K562 (cell line): ENCODE measurements at regions not wholly inside any gene's neighbourhood (a gene's known extent, or its start where the extent isn't known, plus 50 kb on each side); places are given as distances from the start of the nearest gene placed in this dataset.
"Not testable (repeated sequence)": the region's sequence is repeated elsewhere in the genome, so short reads cannot be mapped to it uniquely, and the experiment has no call there.

Experiments
- ATAC-seq: fragments of 200-7000 bp; cut with Tn5 transposase; 3 replicates; pipeline ENCODE4 v1.9.1; 2020; ENCODE audit warnings: moderate library complexity
- BruUV-seq: library from RNA; stranded (reverse); fragments of 400-500 nt; replicated peaks from 2 replicates; lab custom pipeline; 2021; lab: Mats Ljungman, UMichigan
- CTCF ChIA-PET: fragments of 300-600 bp; formaldehyde crosslinking; extraction: SDS; loops from one replicate; lab custom pipeline; 2021; ENCODE audit warnings: low intra/inter-chr PET ratio; lab: Yijun Ruan, JAX
- POLR2A ChIA-PET: fragments of 300-600, 350-650 bp; sonication (Branson Sonifier 250); formaldehyde crosslinking; extraction: SDS; loops from one replicate; lab custom pipeline; 2021; ENCODE audit warnings: antibody characterized with exemption, inconsistent platforms; lab: Yijun Ruan, JAX
- DNase-seq, 4 experiments: peaks; one replicate each; pipeline versions ENCODE4 v3.0.0 to v3.0.0-alpha.2; 2011 to 2018; ENCODE audit warnings: low spot score in 3 of 4, mixed read lengths in 3 of 4; ENCODE audit errors: extremely low read depth in 1 of 4
- FAIRE-seq: peaks from 2 replicates; lab custom pipeline; 2011; peaks lifted over from hg19 to GRCh38; lab: Jason Lieb, UNC
- H2AFZ ChIP-seq: 2 replicates; pipeline ENCODE4 v1.6.0; 2011; ENCODE audit warnings: low read depth, low read length, control low read depth, inconsistent platforms
- H3K27ac ChIP-seq: fragments of 200-600 bp; 3 replicates; pipeline ENCODE4 v1.8.0; 2011; ENCODE audit warnings: low read depth, mild to moderate bottlenecking, control low read depth, inconsistent platforms, low read length, moderate library complexity, mixed read lengths; ENCODE audit errors: extremely low read depth
- H3K27me3 ChIP-seq, 2 experiments: fragments of 300-600 bp in 1 of 2; 2 replicates in 1 of 2; 3 replicates in 1 of 2; pipeline versions ENCODE4 v1.6.0 to v1.8.0; 2011; ENCODE audit warnings: inconsistent platforms in 2 of 2, low read length in 2 of 2, mild to moderate bottlenecking in 1 of 2, mixed read lengths in 1 of 2, moderate library complexity in 1 of 2; ENCODE audit not compliant: control insufficient read depth in 2 of 2, insufficient read depth in 2 of 2
- H3K36me3 ChIP-seq: fragments of 300-600 bp; 3 replicates; pipeline ENCODE4 v1.8.0; 2011; ENCODE audit warnings: mild to moderate bottlenecking, low read length, inconsistent platforms; ENCODE audit not compliant: control insufficient read depth, insufficient read depth
- H3K4me1 ChIP-seq, 2 experiments: fragments of 200-600 bp in 1 of 2; replicated peaks in 1 of 2; 2 replicates in 1 of 2; 3 replicates in 1 of 2; pipeline versions ENCODE4 v1.5.1 to v1.8.0; 2011; ENCODE audit warnings: inconsistent platforms in 2 of 2, low read length in 2 of 2, mild to moderate bottlenecking in 1 of 2, mixed read lengths in 1 of 2, moderate library complexity in 1 of 2; ENCODE audit not compliant: control insufficient read depth in 2 of 2, insufficient read depth in 2 of 2
- H3K4me2 ChIP-seq: 2 replicates; pipeline ENCODE4 v1.6.1; 2011; ENCODE audit warnings: low read length, control low read depth, inconsistent platforms, mixed read lengths; ENCODE audit not compliant: insufficient read depth
- H3K4me3 ChIP-seq: fragments of 200-600 bp; sonication (generic), shearing (Covaris generic); 2 replicates; pipeline ENCODE4 v1.5.1; 2016; ENCODE audit warnings: control low read depth, inconsistent platforms
- H3K79me2 ChIP-seq: fragments of 200-600 bp; 3 replicates; pipeline ENCODE4 v1.8.0; 2011; ENCODE audit warnings: low read length, inconsistent platforms; ENCODE audit not compliant: control insufficient read depth, insufficient read depth
- H3K9ac ChIP-seq, 2 experiments: 2 replicates each; pipeline versions ENCODE4 v1.6.0 to v1.6.1; 2011; ENCODE audit warnings: low read depth in 2 of 2, low read length in 2 of 2, control low read depth in 1 of 2, inconsistent platforms in 1 of 2, mild to moderate bottlenecking in 1 of 2, mixed read lengths in 1 of 2; ENCODE audit not compliant: insufficient read depth in 1 of 2
- H3K9me1 ChIP-seq: one replicate; pipeline ENCODE4 v1.6.0; 2011; ENCODE audit warnings: inconsistent platforms, mild to moderate bottlenecking, low read length, moderate library complexity; ENCODE audit not compliant: control insufficient read depth, insufficient read depth
- H3K9me3 ChIP-seq: replicated peaks from 2 replicates; pipeline ENCODE4 v1.5.1; 2011; ENCODE audit warnings: low read depth, low read length, inconsistent platforms; ENCODE audit not compliant: control insufficient read depth, insufficient read depth
- H4K20me1 ChIP-seq: replicated peaks from 2 replicates; pipeline ENCODE4 v1.6.1; 2011; ENCODE audit warnings: low read length, inconsistent platforms, mixed read lengths; ENCODE audit not compliant: control insufficient read depth, insufficient read depth
- CXXC5 ChIP-seq: fragments of 250-450 bp; sonication (Bioruptor Pico); IDR thresholded peaks from 2 replicates; pipeline ENCODE4 v1.8.0; 2022; ENCODE audit warnings: inconsistent platforms, mild to moderate bottlenecking, moderate library complexity
- PTTG1 ChIP-seq: fragments of 450-650 bp; IDR thresholded peaks from 2 replicates; pipeline ENCODE4 v1.6.1; 2016; ENCODE audit warnings: low read depth, mild to moderate bottlenecking, missing genetic modification characterization, missing compliant biosample characterization
- RAD21 ChIP-seq, 2 experiments: fragments of 250-450 bp in 1 of 2; fragments of 450-650 bp in 1 of 2; sonication (Bioruptor Pico) in 1 of 2; formaldehyde crosslinking in 1 of 2; IDR thresholded peaks in 1 of 2; conservative IDR thresholded peaks in 1 of 2; 2 replicates each; pipeline versions ENCODE4 v1.4.0 to v1.8.0; 2020 to 2022; ENCODE audit warnings: mild to moderate bottlenecking in 2 of 2, moderate library complexity in 1 of 2
- WGBS: fragments of 100-300 bp; shearing (Covaris generic); methylation state at CpG from one replicate; pipeline ENCODE4 v1.1.6; 2016; ENCODE audit warnings: low coverage, mixed read lengths; ENCODE audit not compliant: insufficient coverage; ENCODE audit errors: missing lambda C conversion rate; 5-methylcytosine and 5-hydroxymethylcytosine counted together
- in situ Hi-C: fragments of 300-500 bp; cut with MboI; formaldehyde crosslinking; loops from 4 replicates; pipeline ENCODE4 v1.15.0; 2018; ENCODE audit warnings: inconsistent platforms, mixed read lengths
- intact Hi-C: fragments of 100-400 bp; cut with micrococcal nuclease; formaldehyde crosslinking; loops from 2 replicates; pipeline ENCODE4 v1.14.2; 2022
- TF ChIP-seq, protein P1 (sequence below), 3 experiments: fragments of 200-800 bp in 1 of 3; sonication (Bioruptor generic) in 1 of 3; sonication (generic) in 1 of 3; formaldehyde crosslinking in 1 of 3; IDR thresholded peaks; 2 replicates each; pipeline versions ENCODE4 v1.6.1 to v1.8.0; 2016 to 2022; ENCODE audit warnings: mild to moderate bottlenecking in 2 of 3, missing compliant biosample characterization in 2 of 3, missing genetic modification characterization in 2 of 3, missing genetic modification reagents in 1 of 3

DNA sequence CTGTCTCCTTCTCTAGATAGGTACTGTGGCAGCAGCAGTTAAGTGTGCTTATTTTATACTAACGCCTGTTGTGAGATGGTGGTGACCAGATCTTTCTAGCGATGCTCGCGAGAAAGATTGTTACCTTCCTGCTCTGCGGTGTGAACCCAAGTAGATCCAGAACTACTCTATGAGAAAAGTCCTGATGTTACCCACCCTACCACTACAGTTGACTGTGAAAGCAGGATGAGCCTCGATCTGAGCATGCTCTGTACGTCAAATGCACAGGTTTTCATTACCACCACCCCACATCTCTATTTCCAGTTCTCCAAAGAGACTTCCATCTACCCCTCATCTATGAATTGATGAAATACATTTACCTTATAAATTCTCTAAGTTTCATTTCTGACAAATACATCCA is 64.6 kb upstream of the KCTD7 start:
- Histone ChIP-seq H4K20me1 (no peaks in the 10 kb centered on the region; the same call in 1 of the 2 replicates), H3K27ac (no peak overlapping the region), H3K4me1 (no peaks in the 10 kb centered on the region), H3K9ac (no peak overlapping the region), H3K9me3 (no peaks in the 10 kb centered on the region), H3K36me3 (peaks cover 72% of the 10 kb centered on the region), H3K4me3 (no peak overlapping the region), H3K79me2 (peaks cover 28% of the 10 kb centered on the region), H3K9me1 (no peaks in the 10 kb centered on the region), H3K27me3 (no peaks in the 10 kb centered on the region), H2AFZ (no peak overlapping the region), H3K4me2 (no peak overlapping the region)
- ChIA-PET CTCF (no interaction called here), POLR2A (no interaction called here)
- WGBS: 88% methylated on average over 7 of the region's 7 CpGs
- in situ Hi-C loops: no loop called here
- FAIRE-seq: no peak
- BruUV-seq: no TSS peak
- TF ChIP-seq RAD21 (CRISPR knock-in tag; conservative IDR thresholded peaks at IDR 0.05 in 1 of 2, IDR thresholded peaks at IDR 0.05 in 1 of 2): no peak
- no peak for TF ChIP-seq PTTG1
- TF ChIP-seq CXXC5 (CRISPR knock-in tag): no peak
- TF ChIP-seq, protein P1, sequence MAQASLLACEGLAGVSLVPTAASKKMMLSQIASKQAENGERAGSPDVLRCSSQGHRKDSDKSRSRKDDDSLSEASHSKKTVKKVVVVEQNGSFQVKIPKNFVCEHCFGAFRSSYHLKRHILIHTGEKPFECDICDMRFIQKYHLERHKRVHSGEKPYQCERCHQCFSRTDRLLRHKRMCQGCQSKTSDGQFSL (CRISPR knock-in tag; IDR thresholded peaks at IDR 0.05): no peak
- TF ChIP-seq, protein P1 (tag; IDR thresholded peaks at IDR 0.05): no peak
- peak; percentile 57 for ATAC-seq
- DNase-seq: peak in 1 of 4 experiments; percentile 25
- intact Hi-C loops: loop anchor here (10.0 kb wide), 1 partner anchor 91 kb away; no protein-coding TSS in a partner anchor

DNA sequence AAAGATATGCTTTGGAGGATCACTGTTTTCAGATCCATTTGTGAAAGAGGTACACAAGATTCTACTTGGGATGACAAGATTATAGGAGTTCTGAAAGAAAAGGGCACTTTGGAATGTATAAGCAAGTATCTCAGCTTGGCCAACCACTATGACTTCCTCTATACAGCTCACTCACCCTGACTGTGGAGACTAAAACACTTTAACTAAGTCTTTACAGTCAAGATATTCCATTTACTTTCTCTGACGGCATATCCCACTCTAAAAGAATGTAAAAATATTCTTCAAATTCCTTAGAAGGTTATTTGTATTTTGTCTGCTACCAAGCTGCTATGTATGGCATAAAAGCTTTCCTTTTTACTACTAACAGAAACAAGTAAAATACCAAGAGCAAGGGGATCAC is 58.5 kb upstream of the KCTD7 start:
- H3K9me1 ChIP-seq, DNase-seq, H3K4me3 ChIP-seq, H3K9ac ChIP-seq, FAIRE-seq, POLR2A ChIA-PET, ATAC-seq, H3K4me2 ChIP-seq, H2AFZ ChIP-seq, BruUV-seq, in situ Hi-C loops, H3K27ac ChIP-seq, H3K4me1 ChIP-seq, CTCF ChIA-PET, H3K27me3 ChIP-seq, intact Hi-C loops, H4K20me1 ChIP-seq, H3K9me3 ChIP-seq: not testable (repeated sequence)
- H3K36me3 ChIP-seq: peaks cover 92% of the 10 kb centered on the region
- WGBS: 78% methylated on average over 1 of the region's 1 CpG
- H3K79me2 ChIP-seq: peaks cover 40% of the 10 kb centered on the region; the same call in 2 of the 3 replicates
